H9 (cell line): ENCODE measurements at regions not wholly inside any gene's neighbourhood (a gene's known extent, or its start where the extent isn't known, plus 50 kb on each side); places are given as distances from the start of the nearest gene placed in this dataset.

Source experiments
- DNase-seq: peaks from one replicate; pipeline ENCODE4 v3.0.0-alpha.2; 2017
- H2AFZ ChIP-seq: one replicate; pipeline ENCODE4 v1.6.1; 2013; ENCODE audit warnings: mild to moderate bottlenecking, low read length, control low read depth, moderate library complexity
- H2AK5ac ChIP-seq: 2 replicates; pipeline ENCODE4 v1.6.1; 2013; ENCODE audit warnings: low read length, control low read depth, mixed read lengths; ENCODE audit not compliant: insufficient read length
- H2BK120ac ChIP-seq: one replicate; pipeline ENCODE4 v1.6.1; 2013; ENCODE audit warnings: low read depth, mild to moderate bottlenecking, low read length, control low read depth, inconsistent platforms; ENCODE audit not compliant: poor library complexity, severe bottlenecking
- H2BK12ac ChIP-seq: 2 replicates; pipeline ENCODE4 v1.6.1; 2013; ENCODE audit warnings: low read length, control low read depth, mixed read lengths, low read depth; ENCODE audit not compliant: insufficient read length
- H2BK15ac ChIP-seq: 2 replicates; pipeline ENCODE4 v1.6.1; 2013; ENCODE audit warnings: low read depth, low read length, control low read depth
- H2BK20ac ChIP-seq: one replicate; pipeline ENCODE4 v1.6.1; 2013; ENCODE audit warnings: low read depth, mild to moderate bottlenecking, low read length, control low read depth, inconsistent platforms; ENCODE audit not compliant: poor library complexity, severe bottlenecking
- H2BK5ac ChIP-seq: 2 replicates; pipeline ENCODE4 v1.6.1; 2013; ENCODE audit warnings: low read length, control low read depth, mixed read lengths; ENCODE audit not compliant: insufficient read length
- H3K14ac ChIP-seq: 2 replicates; pipeline ENCODE4 v1.6.1; 2013; ENCODE audit warnings: low read length, control low read depth; ENCODE audit not compliant: insufficient read depth
- H3K18ac ChIP-seq: 2 replicates; pipeline ENCODE4 v1.6.1; 2013; ENCODE audit warnings: low read depth, mild to moderate bottlenecking, mixed read lengths, low read length, control low read depth; ENCODE audit not compliant: insufficient read length
- H3K23ac ChIP-seq: 2 replicates; pipeline ENCODE4 v1.6.1; 2013; ENCODE audit warnings: low read length, control low read depth, mixed read lengths, low read depth; ENCODE audit not compliant: insufficient read length
- H3K23me2 ChIP-seq: 2 replicates; pipeline ENCODE4 v1.6.1; 2013; ENCODE audit warnings: low read depth, mild to moderate bottlenecking, mixed read lengths, low read length, control low read depth; ENCODE audit not compliant: insufficient read length, poor library complexity, severe bottlenecking
- H3K27ac ChIP-seq: 2 replicates; pipeline ENCODE4 v1.5.1; 2013; ENCODE audit warnings: low read length, control low read depth, mixed read lengths, low read depth; ENCODE audit not compliant: insufficient read length
- H3K27me3 ChIP-seq: 2 replicates; pipeline ENCODE4 v1.6.1; 2013; ENCODE audit warnings: low read length, control low read depth, inconsistent platforms; ENCODE audit not compliant: insufficient read depth
- H3K4ac ChIP-seq: 2 replicates; pipeline ENCODE4 v1.6.1; 2013; ENCODE audit warnings: low read depth, mild to moderate bottlenecking, control low read depth, inconsistent platforms, low read length, moderate library complexity
- H3K4me1 ChIP-seq: 2 replicates; pipeline ENCODE4 v1.6.1; 2013; ENCODE audit warnings: low read length, control low read depth, inconsistent platforms; ENCODE audit not compliant: insufficient read depth
- H3K4me2 ChIP-seq: 2 replicates; pipeline ENCODE4 v1.6.1; 2013; ENCODE audit warnings: low read length, control low read depth, mixed read lengths; ENCODE audit not compliant: insufficient read length, insufficient read depth
- H3K56ac ChIP-seq: 2 replicates; pipeline ENCODE4 v1.6.1; 2013; ENCODE audit warnings: low read depth, mild to moderate bottlenecking, mixed read lengths, low read length, control low read depth; ENCODE audit not compliant: insufficient read length
- H3K79me1 ChIP-seq: 2 replicates; pipeline ENCODE4 v1.6.1; 2013; ENCODE audit warnings: low read depth, mild to moderate bottlenecking, moderate library complexity, low read length, control low read depth, inconsistent platforms; ENCODE audit not compliant: insufficient read depth, poor library complexity, severe bottlenecking
- H3K79me2 ChIP-seq: 2 replicates; pipeline ENCODE4 v1.6.1; 2013; ENCODE audit warnings: low read length, control low read depth, inconsistent platforms; ENCODE audit not compliant: insufficient read depth
- H3K9ac ChIP-seq: 2 replicates; pipeline ENCODE4 v1.6.1; 2013; ENCODE audit warnings: low read length, control low read depth, mixed read lengths; ENCODE audit not compliant: insufficient read length; ENCODE audit errors: extremely low read depth
- H3K9me3 ChIP-seq: one replicate; pipeline ENCODE4 v1.6.1; 2013; ENCODE audit warnings: low read depth, low read length, inconsistent platforms; ENCODE audit not compliant: control insufficient read depth
- H3T11ph ChIP-seq: one replicate; pipeline ENCODE4 v1.6.1; 2013; ENCODE audit warnings: mild to moderate bottlenecking, low read length, control low read depth, inconsistent platforms
- H4K20me1 ChIP-seq: one replicate; pipeline ENCODE4 v1.6.1; 2013; ENCODE audit not compliant: control insufficient read depth, insufficient read length, insufficient read depth
- H4K5ac ChIP-seq: 2 replicates; pipeline ENCODE4 v1.6.1; 2013; ENCODE audit warnings: low read depth, mild to moderate bottlenecking, mixed read lengths, low read length, control low read depth; ENCODE audit not compliant: insufficient read length
- H4K8ac ChIP-seq: replicated peaks from 2 replicates; pipeline ENCODE4 v1.6.1; 2013; ENCODE audit warnings: low read length, control low read depth, mixed read lengths, low read depth; ENCODE audit not compliant: insufficient read length
- H4K91ac ChIP-seq: 2 replicates; pipeline ENCODE4 v1.6.1; 2013; ENCODE audit warnings: low read depth, mild to moderate bottlenecking, moderate library complexity, mixed read lengths, low read length, control low read depth; ENCODE audit not compliant: insufficient read length
- H3K27ac Mint-ChIP-seq, 3 experiments: 2 replicates in 2 of 3; 3 replicates in 1 of 3; pipeline ENCODE4 v1.8.0; 2020 to 2021; ENCODE audit warnings: mixed read lengths in 3 of 3, mild to moderate bottlenecking in 1 of 3, moderate library complexity in 1 of 3
- H3K27me3 Mint-ChIP-seq: 2 replicates; pipeline ENCODE4 v1.8.0; 2021; ENCODE audit warnings: low read depth, mild to moderate bottlenecking, moderate library complexity, mixed read lengths
- H3K36me3 Mint-ChIP-seq, 3 experiments: 2 replicates in 2 of 3; 3 replicates in 1 of 3; pipeline ENCODE4 v1.8.0; 2020 to 2021; ENCODE audit warnings: low read depth in 3 of 3, mixed read lengths in 3 of 3; ENCODE audit not compliant: insufficient read depth in 1 of 3
- H3K4me1 Mint-ChIP-seq, 2 experiments: 2 replicates each; pipeline ENCODE4 v1.8.0; 2020; ENCODE audit warnings: mixed read lengths in 2 of 2
- H3K4me3 Mint-ChIP-seq, 2 experiments: 2 replicates in 1 of 2; 3 replicates in 1 of 2; pipeline ENCODE4 v1.8.0; 2020 to 2021; ENCODE audit warnings: mild to moderate bottlenecking in 2 of 2, mixed read lengths in 2 of 2, moderate library complexity in 1 of 2
- H3K9me3 Mint-ChIP-seq, 2 experiments: 2 replicates in 1 of 2; 3 replicates in 1 of 2; pipeline ENCODE4 v1.8.0; 2020; ENCODE audit warnings: mild to moderate bottlenecking in 2 of 2, mixed read lengths in 2 of 2, moderate library complexity in 1 of 2
- WGBS: extraction: QIAGEN DNeasy Blood & Tissue Kit; methylation state at CpG from one replicate; pipeline ENCODE4 v1.1.7; 2013; ENCODE audit warnings: missing lambda C conversion rate, low lambda C conversion rate, mixed read lengths; ENCODE audit not compliant: insufficient read length; ENCODE audit errors: extremely low coverage; 5-methylcytosine and 5-hydroxymethylcytosine counted together
- TF ChIP-seq, protein P1 (sequence below): fragments of 200-600 bp; sonication (generic); conservative IDR thresholded peaks from 3 replicates; pipeline ENCODE4 v1.8.0; 2021; ENCODE audit warnings: antibody characterized with exemption, mild to moderate bottlenecking

DNA sequence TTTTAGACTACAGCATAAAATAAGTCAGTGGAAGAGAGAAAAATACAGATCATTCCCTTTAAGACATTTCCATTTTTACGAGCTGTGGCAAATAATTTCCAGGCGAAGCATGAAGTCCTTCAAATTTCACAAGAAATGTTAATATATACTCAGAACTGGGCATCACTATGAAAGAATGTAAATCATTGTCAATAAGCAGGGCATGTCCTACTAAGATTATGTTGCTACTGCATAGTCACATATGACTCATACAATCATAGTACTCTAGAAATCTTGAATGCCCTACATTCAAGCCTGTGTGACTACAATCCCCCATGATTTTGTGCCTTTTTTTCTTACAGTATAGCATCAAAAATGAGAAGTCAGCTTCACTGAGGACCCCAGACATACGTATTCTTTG lies 485.2 kb upstream of the FTMT start:
- H3K4me1 Mint-ChIP-seq = no peaks in the 10 kb centered on the region
- WGBS = no CpG with 5 or more reads among the region's 3 CpGs

More for the DNA sequence above, 485.2 kb upstream of the FTMT start:
- Histone ChIP-seq H2BK120ac (no peak overlapping the region), H3K23me2 (no peaks in the 10 kb centered on the region), H3K4me1 (no peaks in the 10 kb centered on the region), H2AFZ (no peak overlapping the region), H3K79me2 (no peaks in the 10 kb centered on the region), H3T11ph (no peak overlapping the region), H2BK15ac (no peak overlapping the region), H3K23ac (no peak overlapping the region), H3K27me3 (no peaks in the 10 kb centered on the region), H2BK5ac (no peak overlapping the region), H3K4ac (no peak overlapping the region), H2AK5ac (no peak overlapping the region), H3K9me3 (no peaks in the 10 kb centered on the region), H4K20me1 (no peaks in the 10 kb centered on the region), H3K79me1 (no peaks in the 10 kb centered on the region), H3K4me2 (no peak overlapping the region), H3K27ac (no peak overlapping the region), H2BK12ac (no peak overlapping the region), H2BK20ac (no peak overlapping the region), H4K8ac (no peak overlapping the region), H3K9ac (no peak overlapping the region), H3K18ac (no peak overlapping the region), H3K14ac (no peak overlapping the region), H3K56ac (no peak overlapping the region), H4K5ac (no peak overlapping the region), H4K91ac (no peak overlapping the region)
- no peak for DNase-seq
- no peaks in the 10 kb centered on the region for H3K36me3 Mint-ChIP-seq
- no peak overlapping the region for H3K4me3 Mint-ChIP-seq
- H3K9me3 Mint-ChIP-seq = no peaks in the 10 kb centered on the region
- H3K27me3 Mint-ChIP-seq = no peaks in the 10 kb centered on the region
- H3K27ac Mint-ChIP-seq = no peak overlapping the region
- TF ChIP-seq, protein P1, sequence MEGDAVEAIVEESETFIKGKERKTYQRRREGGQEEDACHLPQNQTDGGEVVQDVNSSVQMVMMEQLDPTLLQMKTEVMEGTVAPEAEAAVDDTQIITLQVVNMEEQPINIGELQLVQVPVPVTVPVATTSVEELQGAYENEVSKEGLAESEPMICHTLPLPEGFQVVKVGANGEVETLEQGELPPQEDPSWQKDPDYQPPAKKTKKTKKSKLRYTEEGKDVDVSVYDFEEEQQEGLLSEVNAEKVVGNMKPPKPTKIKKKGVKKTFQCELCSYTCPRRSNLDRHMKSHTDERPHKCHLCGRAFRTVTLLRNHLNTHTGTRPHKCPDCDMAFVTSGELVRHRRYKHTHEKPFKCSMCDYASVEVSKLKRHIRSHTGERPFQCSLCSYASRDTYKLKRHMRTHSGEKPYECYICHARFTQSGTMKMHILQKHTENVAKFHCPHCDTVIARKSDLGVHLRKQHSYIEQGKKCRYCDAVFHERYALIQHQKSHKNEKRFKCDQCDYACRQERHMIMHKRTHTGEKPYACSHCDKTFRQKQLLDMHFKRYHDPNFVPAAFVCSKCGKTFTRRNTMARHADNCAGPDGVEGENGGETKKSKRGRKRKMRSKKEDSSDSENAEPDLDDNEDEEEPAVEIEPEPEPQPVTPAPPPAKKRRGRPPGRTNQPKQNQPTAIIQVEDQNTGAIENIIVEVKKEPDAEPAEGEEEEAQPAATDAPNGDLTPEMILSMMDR = no peak
